ENCODE measurements at regions not wholly inside any gene's neighbourhood (a gene's known extent, or its start where the extent isn't known, plus 50 kb on each side); places are given as distances from the start of the nearest gene placed in this dataset.

- Histone ChIP-seq H3K27me3 (replicated peaks; ENCODE audit: insufficient read depth) (no peaks in the 10 kb centered on the region), H3K27ac (no peak overlapping the region), H3K9me3 (no peaks in the 10 kb centered on the region), H3K4me3 (no peak overlapping the region), H3K4me1 (ENCODE audit: control insufficient read depth in 1 of 2, low read depth in 2 of 2) (no peaks in the 10 kb centered on the region), H3K36me3 (no peaks in the 10 kb centered on the region)
- DNase-seq (ENCODE audit: low spot score) (no peak), ATAC-seq (ENCODE audit: insufficient number of reproducible peaks, low FRiP score, low read depth) (no peak)
- TF ChIP-seq CTCF (IDR thresholded peaks at IDR 0.05): no peak
Measured at GRCh38 chr15:70358011-70358819, 260.5 kb upstream of the TLE3 start.

DNA sequence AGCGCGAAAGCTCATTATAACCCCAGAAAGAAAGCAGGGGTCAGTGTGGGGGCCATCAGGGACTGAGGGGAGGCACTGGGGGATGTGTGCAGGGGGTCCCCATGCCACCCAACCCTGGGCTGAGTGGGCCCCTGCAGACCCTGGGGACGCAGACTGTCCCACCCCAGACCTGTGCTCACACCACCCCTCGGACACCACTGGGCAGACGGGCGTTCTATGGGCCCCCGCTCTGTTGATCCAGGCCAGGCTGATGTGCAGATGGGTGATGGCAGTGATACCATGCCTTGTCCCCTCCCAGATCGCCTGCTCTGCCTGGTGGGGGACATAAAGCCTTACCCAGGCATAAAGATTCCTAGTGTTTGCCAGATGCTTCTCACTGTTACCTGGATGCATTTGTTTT lies 259.7 kb upstream of the TLE3 start:
- H3K36me3 ChIP-seq: no peaks in the 10 kb centered on the region
- H3K9me3 ChIP-seq: no peaks in the 10 kb centered on the region
- ATAC-seq (ENCODE audit: insufficient number of reproducible peaks, low FRiP score, low read depth) (no peak), DNase-seq (ENCODE audit: low spot score) (no peak)
- no peak overlapping the region for H3K4me3 ChIP-seq
- no peak for TF ChIP-seq CTCF (IDR thresholded peaks at IDR 0.05)
- no peaks in the 10 kb centered on the region for H3K4me1 ChIP-seq (ENCODE audit: control insufficient read depth in 1 of 2, low read depth in 2 of 2)
- H3K27ac ChIP-seq: no peak overlapping the region
- H3K27me3 ChIP-seq (replicated peaks; ENCODE audit: insufficient read depth): no peaks in the 10 kb centered on the region

DNA sequence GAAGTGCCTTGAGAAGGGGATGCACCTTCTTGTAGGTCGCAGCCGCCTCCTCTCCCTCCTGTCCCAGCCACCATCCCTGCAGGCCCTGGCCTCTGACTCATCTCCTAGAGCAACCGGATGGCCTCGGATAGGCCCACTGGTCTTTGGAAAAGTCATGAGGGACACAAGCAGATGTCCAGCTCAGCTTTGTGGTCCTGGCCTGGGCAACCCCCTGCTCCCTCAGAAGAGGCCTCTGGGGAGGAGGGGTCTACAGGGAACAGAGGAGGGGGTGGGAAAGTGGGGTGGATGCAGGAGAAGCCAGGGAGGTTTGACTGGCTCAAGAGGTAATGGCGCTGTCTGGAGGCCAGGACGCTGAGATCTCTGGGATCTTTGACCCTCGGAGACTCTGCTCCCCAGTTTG lies 259.2 kb upstream of the TLE3 start:
- Histone ChIP-seq H3K9me3 (no peaks in the 10 kb centered on the region), H3K4me3 (no peak overlapping the region), H3K36me3 (no peaks in the 10 kb centered on the region), H3K27me3 (replicated peaks; ENCODE audit: insufficient read depth) (no peaks in the 10 kb centered on the region), H3K27ac (no peak overlapping the region), H3K4me1 (ENCODE audit: control insufficient read depth in 1 of 2, low read depth in 2 of 2) (no peaks in the 10 kb centered on the region)
- ATAC-seq (ENCODE audit: insufficient number of reproducible peaks, low FRiP score, low read depth) (no peak), DNase-seq (ENCODE audit: low spot score) (no peak)
- no peak for TF ChIP-seq CTCF (IDR thresholded peaks at IDR 0.05)

GRCh38 chr15:70356062-70356860 lies 258.5 kb upstream of the TLE3 start:
- Histone ChIP-seq H3K4me3 (no peak overlapping the region), H3K9me3 (no peaks in the 10 kb centered on the region), H3K27me3 (replicated peaks; ENCODE audit: insufficient read depth) (no peaks in the 10 kb centered on the region), H3K36me3 (no peaks in the 10 kb centered on the region), H3K27ac (no peak overlapping the region), H3K4me1 (ENCODE audit: control insufficient read depth in 1 of 2, low read depth in 2 of 2) (no peaks in the 10 kb centered on the region)
- ATAC-seq (ENCODE audit: insufficient number of reproducible peaks, low FRiP score, low read depth): no peak
- TF ChIP-seq CTCF (IDR thresholded peaks at IDR 0.05): no peak
- DNase-seq (ENCODE audit: low spot score): no peak

DNA sequence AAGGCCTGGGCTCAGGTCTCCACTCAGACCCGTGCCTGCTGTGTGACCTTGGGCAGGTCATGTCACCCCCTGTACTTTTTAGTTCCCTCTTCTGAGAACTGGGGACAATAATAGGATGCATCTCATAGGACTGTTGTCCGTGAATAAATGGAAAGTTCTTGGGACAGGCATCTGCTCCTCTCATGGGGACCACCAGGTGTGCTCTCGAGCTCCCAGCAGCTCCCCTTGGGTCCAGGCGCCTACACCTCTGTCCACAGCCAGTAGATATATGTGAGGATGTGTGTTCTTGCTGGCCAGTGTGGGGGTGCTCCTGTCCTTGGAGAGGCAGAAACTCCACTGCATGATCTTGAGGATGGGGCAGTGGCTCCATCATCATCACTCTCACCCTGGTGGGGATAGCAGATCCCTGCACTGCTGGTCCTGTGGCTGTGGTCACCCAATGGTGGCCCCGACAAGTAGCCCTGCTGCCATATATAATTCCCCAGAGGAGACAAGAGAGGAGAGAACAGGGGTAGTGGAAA lies 257.6 kb upstream of the TLE3 start:
- no peak for ATAC-seq (ENCODE audit: insufficient number of reproducible peaks, low FRiP score, low read depth)
- no peak for DNase-seq (ENCODE audit: low spot score)
- H3K27me3 ChIP-seq (replicated peaks; ENCODE audit: insufficient read depth): no peaks in the 10 kb centered on the region
- H3K4me3 ChIP-seq: no peak overlapping the region
- H3K9me3 ChIP-seq: no peaks in the 10 kb centered on the region
- no peak for TF ChIP-seq CTCF (IDR thresholded peaks at IDR 0.05)
- H3K4me1 ChIP-seq (ENCODE audit: control insufficient read depth in 1 of 2, low read depth in 2 of 2): no peaks in the 10 kb centered on the region
- no peaks in the 10 kb centered on the region for H3K36me3 ChIP-seq
- no peak overlapping the region for H3K27ac ChIP-seq
